ENCODE measurements at regions not wholly inside any gene's neighbourhood (a gene's known extent, or its start where the extent isn't known, plus 50 kb on each side); places are given as distances from the start of the nearest gene placed in this dataset.
A peak's percentile ranks its signal among the peaks of the same experiment; 100 is the strongest.

DNA sequence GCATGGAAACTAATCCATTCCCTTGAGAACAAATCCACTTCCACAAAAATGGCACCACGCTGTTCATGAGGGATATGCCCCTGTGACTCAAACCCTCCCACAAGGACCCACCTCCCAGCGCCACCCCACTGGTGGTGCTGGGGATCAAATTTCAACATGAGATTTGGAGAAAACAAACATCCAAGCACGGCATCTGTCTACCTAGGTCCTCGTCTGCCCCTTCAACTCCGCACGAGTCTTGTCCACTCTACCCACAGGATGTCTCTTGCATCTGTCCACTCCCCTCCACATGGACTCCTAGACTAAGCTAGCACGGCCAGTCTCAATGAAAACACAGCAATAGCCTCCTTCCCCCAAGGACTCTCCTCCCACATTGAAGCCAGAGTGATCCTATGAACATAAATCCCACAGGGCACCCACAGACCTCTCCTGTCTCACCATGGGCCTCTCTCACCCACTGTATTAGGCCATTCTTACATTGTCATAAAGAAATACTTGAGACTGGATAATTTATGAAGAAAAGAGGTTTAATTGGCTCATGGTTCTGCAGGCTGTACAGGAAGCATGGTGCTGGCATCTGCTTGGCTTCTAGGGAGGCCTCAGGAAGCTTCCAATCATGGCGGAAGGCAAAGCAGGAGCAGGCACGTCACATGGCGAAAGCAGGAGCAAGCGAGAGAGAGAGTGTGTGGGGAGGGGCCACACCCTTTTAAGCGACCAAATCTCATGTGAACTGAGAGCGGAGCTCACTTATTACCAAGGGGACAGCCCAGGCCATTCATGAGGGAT is 101.4 kb downstream of the TOMM20 start:
- no peak for DNase-seq (ENCODE audit: low read depth in 4 of 4, low spot score in 2 of 4)

- no peak for DNase-seq (ENCODE audit: low read depth in 4 of 4, low spot score in 2 of 4)
Observed at GRCh38 chr1:235025422-235025984, 103.1 kb downstream of the TOMM20 start.

DNA sequence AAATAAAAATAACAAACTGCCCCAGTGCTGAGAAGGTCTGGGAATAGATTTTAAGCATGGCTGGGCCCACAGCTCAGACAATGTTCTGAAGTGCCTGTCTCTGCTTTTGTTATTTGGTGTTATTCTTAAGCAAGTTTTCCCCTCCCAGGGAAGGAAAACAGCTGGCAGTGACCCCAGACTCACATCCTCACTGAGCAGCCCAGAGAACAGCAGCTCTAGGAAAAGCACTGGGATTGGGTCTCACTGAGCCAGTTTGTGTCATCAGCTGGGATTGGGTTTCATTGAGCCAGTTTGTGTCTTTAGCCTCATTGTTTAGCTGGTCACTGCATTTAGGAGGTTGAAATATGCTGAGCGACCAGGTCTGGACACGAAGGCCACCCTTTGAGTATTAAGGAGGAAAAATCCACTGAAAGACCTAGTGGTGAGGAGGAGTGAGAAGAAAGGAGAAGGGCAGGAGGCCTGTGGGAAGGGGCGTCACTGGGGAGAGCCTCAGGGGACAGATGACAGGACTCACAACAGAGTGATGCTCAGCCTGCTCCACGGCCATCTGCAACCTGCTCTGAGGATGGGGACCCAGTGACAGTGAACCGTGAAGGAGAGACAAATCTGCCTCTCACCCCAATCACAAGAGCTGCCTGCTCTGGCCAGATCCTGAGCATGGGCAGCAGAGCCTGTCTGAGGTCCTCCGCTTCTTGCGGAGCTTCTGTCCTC is 103.8 kb downstream of the TOMM20 start:
- DNase-seq (ENCODE audit: low read depth in 4 of 4, low spot score in 2 of 4): no peak

DNA sequence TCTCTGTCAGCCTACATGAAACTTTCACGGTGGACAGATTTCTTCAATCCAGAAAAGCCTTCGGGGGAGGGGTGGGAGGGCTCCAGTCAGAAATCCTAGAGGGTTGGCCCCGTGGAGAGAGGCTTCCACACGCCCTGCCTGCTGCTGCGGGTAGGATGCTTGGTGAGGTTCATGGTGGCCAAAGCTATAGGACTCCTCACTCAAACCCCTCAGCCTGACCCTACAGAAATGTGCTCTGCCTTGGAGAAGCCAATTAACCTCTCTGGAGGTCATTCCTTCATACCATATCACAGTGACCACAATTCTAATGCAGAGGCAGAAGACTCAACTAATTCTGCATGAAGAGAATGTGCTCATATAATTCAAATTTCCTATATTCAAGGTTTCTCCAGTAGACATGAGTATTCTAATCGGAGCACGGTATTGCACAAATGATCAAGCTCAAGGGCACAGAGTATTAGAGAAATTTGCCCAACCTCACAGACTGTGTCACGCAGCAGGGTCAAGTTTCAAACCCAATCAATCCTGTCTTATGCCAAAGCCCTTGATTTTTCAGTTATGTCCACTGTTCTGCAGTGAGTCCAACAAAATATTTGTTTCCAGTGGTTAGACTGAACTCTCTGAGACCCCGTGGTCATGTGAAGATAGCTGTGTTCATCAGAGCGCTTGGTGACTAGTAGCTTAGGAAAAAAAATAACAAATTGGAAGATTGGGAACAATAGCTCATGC is 104.8 kb downstream of the TOMM20 start:
- DNase-seq (ENCODE audit: low read depth in 4 of 4, low spot score in 2 of 4): no peak

DNA sequence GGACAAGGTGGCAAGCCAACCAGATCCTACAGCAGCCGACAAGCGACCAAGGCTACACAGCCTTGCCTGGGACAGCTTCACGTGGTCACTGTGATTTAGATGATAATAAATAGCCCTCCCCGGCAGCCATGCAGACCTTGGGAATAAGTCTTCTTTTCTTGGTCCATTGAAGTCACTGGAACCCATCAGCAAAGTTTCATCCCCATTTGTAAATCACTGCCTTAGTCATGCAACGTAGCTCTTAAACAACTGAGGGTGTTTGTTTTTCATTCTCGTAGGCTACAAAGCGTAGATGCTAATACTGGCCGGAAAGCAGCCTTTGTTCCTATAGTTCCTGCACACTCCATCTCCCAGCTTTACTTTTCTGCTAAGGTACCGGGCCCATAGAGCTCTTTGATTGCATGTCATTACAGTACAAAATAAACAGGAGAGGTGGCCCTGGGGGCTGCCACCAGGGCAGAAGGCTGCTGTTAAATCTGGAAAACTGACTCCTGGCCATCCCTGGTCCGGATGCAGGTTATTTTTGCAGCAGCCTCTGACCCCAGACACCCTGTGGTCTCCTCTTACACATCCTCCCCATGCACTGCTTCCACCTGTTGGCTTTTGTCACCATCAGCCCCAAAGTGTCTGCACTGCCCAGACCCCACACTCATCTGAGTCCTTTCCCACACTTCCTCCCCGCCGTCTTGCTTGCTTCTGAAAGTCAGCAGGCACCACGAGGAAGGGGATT is 105.5 kb downstream of the TOMM20 start:
- DNase-seq (ENCODE audit: low read depth in 4 of 4, low spot score in 2 of 4): peak in 3 of 4 donors; percentile 56 to 76 (median 67)

GRCh38 chr1:235022341-235022980 is 106.2 kb downstream of the TOMM20 start:
- peak; percentile 63 to 78 (median 69) for DNase-seq (ENCODE audit: low read depth in 4 of 4, low spot score in 2 of 4)

- DNase-seq (ENCODE audit: low read depth in 4 of 4, low spot score in 2 of 4): no peak
Observed at GRCh38 chr1:235021815-235022214, 106.8 kb downstream of the TOMM20 start.

GRCh38 chr1:235021321-235021720 is 107.3 kb downstream of the TOMM20 start:
- no peak for DNase-seq (ENCODE audit: low read depth in 4 of 4, low spot score in 2 of 4)

GRCh38 chr1:235019961-235020360 is 108.7 kb downstream of the TOMM20 start:
- DNase-seq (ENCODE audit: low read depth in 4 of 4, low spot score in 2 of 4): no peak

DNA sequence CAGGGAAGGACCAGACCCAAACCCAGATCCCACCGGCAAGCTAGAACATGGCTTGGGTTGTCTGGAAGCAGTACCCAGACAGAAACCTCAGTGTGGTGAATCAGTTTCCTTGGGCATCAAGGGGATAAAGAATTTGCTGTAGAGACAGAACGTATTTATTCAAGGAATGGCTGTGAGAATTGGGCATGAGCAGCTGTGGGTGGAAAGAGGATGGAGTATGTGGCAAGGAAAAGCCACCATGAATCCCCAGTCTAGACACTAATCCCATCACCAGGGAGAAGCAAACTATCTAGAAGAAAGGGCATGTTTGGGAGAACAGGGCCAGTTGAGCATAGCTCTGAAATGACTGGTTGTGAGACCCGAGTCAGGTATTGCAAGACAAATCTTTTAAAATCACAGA is 109.2 kb downstream of the TOMM20 start:
- no peak for DNase-seq (ENCODE audit: low read depth in 4 of 4, low spot score in 2 of 4)

DNA sequence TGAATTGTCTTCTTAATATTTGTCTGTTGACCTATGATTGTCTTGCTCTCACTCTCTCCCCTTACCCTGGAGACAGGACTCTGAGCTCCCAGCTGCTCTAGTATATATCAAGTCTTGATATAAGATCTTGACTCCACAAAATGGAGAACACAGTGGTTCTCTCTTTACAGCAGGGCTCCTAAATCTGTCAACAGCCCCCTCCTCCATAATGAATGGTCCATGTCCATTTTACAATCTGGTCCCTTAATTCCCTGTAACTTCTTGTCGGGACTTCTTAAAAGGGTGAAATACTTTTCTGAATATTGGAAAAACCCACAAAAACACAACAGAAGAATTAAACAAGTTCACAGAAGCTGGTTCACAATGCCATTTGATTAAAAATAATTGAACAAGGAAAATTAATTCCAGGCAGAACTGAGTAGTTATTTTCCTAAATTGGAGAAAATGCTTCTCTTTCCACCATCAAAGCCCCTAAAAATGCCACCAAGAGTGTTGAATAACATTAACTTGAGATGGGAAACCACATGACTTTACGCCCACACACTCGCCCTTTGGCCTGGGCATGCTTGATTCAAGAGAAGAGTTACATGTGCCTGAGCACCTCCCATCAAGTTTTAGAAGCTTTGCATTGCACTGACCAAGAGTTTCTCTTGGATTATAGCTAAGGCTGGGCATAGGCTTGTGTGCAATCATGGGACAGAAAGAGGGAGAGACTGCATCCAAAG is 109.8 kb downstream of the TOMM20 start:
- DNase-seq (ENCODE audit: low read depth in 4 of 4, low spot score in 2 of 4): no peak

- no peak for DNase-seq (ENCODE audit: low read depth in 4 of 4, low spot score in 2 of 4)
Observed at GRCh38 chr1:235018161-235018560, 110.5 kb downstream of the TOMM20 start.

DNA sequence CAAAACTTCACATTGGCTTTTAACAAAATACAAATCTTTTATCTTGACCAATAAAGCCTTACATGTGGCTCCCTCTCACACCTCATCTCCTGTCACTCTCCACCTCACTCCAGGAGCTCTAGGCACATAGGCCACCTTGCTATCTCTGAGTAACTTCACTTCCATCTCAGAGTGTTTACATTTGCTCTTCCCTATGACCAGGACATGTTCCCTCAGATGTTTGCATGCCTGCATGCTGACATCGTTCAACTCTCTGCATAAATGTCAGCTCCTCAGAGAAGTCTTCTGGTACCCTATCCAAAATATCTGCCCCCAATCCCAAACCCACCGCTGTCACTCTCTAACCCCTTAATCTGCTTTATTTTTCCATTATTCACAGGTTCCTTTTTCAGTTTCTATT is 110.9 kb downstream of the TOMM20 start:
- no peak for DNase-seq (ENCODE audit: low read depth in 4 of 4, low spot score in 2 of 4)

- no peak for DNase-seq (ENCODE audit: low read depth in 4 of 4, low spot score in 2 of 4)
Observed at GRCh38 chr1:235017191-235017590, 111.4 kb downstream of the TOMM20 start.

DNA sequence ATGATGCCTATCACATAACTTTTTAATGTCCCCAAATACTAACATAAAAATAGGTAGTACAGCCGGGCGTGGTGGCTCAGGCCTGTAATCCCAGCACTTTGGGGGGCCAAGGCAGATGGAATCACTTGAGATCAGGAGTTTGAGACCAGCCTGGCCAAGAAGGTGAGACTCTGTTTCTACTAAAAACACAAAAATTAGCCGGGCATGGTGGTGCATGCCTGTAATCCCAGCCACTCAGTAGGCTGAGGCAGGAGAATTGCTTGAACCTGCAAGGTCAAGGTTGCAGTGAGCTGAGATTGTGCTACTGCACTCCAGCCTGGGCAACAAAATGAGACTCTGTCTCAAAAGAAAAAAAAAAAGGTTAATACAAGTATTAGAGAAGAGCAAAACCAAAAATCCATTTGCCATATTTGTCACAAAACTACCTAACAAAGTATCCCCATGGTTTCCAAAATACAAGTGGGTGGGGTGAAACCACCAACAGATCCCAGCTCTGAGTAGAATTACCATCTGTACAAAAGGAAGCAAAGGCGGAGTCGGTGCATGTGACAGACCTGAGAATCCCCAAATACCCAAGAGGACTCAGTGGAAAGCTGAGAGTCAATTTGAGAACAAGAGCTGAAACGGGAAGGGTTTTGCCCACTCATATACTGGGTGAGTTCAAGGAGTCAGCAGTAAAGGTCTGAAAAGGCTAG is 113.2 kb downstream of the TOMM20 start:
- no peak for DNase-seq (ENCODE audit: low read depth in 4 of 4, low spot score in 2 of 4)

DNA sequence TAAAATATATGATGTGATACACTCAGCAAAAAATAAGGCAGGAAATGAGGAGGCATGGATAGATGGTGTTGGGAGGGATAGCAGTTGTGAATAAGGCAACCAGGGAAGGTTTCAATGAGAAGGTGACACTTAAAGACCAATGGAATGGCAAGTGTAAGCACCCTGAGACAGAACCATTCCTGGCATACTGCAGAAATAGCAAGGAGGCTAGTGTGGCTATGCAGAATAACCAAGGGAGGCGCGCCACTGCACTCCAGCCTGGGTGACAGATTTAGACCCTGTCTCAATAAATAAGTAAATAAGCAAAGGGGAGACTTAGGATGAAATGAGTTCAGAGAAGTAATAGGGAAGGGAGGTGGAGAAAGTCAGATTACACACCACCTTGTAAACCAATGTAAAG is 113.9 kb downstream of the TOMM20 start:
- no peak for DNase-seq (ENCODE audit: low read depth in 4 of 4, low spot score in 2 of 4)

GRCh38 chr1:235013512-235013911 is 115.1 kb downstream of the TOMM20 start:
- DNase-seq (ENCODE audit: low read depth in 4 of 4, low spot score in 2 of 4): no peak

DNA sequence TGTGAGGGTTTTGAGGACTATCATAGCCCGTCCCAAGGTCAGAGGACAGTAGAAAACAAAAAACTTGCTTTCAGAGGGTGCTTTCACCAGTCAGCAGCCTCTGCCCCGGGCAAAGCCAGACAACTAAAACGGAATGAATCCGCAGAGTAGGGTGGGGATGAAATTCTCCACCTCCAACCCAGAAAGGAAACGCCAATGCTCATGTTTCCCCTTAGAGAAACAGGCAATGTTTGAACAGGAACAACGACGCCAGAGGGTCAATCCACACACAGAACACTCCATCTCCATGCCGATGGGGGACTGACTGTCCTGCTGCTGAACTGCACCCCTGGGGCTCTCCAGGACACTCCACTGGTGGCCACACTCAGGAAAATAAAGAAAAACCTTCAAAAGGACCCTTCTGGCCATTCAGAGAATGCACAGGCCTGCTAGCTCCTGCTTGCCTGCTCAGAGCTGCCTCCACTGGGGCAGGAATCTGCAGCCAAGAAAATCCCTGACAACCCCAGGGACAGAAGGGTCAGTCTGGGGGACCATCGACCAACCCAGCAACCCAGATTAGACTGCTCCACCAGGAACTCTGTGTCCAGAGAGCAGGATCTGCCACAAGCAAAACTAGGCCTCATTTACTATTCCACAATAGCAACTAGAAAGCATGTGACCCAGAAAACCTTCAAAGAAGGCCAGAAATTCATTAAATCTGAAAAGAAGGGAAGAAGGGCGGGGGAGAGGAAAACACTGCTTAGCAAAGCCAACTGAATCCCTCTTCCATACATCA is 116.0 kb downstream of the TOMM20 start:
- no peak for DNase-seq (ENCODE audit: low read depth in 4 of 4, low spot score in 2 of 4)

Measured in left renal cortex interstitium (tissue), 4 donors.